Esophagus squamous epithelium (tissue), 5 donors: ENCODE measurements at regions not wholly inside any gene's neighbourhood (a gene's known extent, or its start where the extent isn't known, plus 50 kb on each side); places are given as distances from the start of the nearest gene placed in this dataset.

Experiments used
- DNase-seq: peaks from one replicate; lab custom pipeline; 2025; lab: John Stamatoyannopoulos, UW
- H3K27ac ChIP-seq, 4 donors: fragments of 200-600 bp; sonication (generic); one replicate each; pipeline ENCODE4 v1.5.1; 2016 to 2019; ENCODE audit warnings: mild to moderate bottlenecking in 1 of 4
- H3K27me3 ChIP-seq, 4 donors: fragments of 200-600 bp; sonication (generic); 1 replicate in 3 of 4; 2 replicates in 1 of 4; pipeline versions ENCODE4 v1.5.1 to v1.6.0; 2017 to 2021; ENCODE audit warnings: antibody characterized with exemption in 1 of 4
- H3K36me3 ChIP-seq, 3 donors: fragments of 200-600 bp; sonication (generic); one replicate each; pipeline ENCODE4 v1.5.1; 2016 to 2019
- H3K4me1 ChIP-seq, 3 donors: fragments of 200-600 bp; sonication (generic); one replicate each; pipeline ENCODE4 v1.5.1; 2017 to 2019
- H3K4me3 ChIP-seq, 4 donors: fragments of 200-600 bp; sonication (generic); 1 replicate in 3 of 4; 2 replicates in 1 of 4; pipeline ENCODE4 v1.5.1; 2016 to 2019; ENCODE audit warnings: mild to moderate bottlenecking in 2 of 4, moderate library complexity in 1 of 4
- H3K9me3 ChIP-seq, 3 donors: fragments of 200-600 bp; sonication (generic); one replicate each; pipeline ENCODE4 v1.5.1; 2016 to 2019
- CTCF ChIP-seq, 6 experiments: fragments of 450-650 bp in 4 of 6; fragments of 200-600 bp in 2 of 6; sonication (generic) in 2 of 6; IDR thresholded peaks; one replicate each; pipeline ENCODE4 v1.5.1; 2016 to 2019; ENCODE audit warnings: antibody characterized with exemption in 6 of 6, mild to moderate bottlenecking in 4 of 6, moderate library complexity in 4 of 6
- POLR2A ChIP-seq, 4 donors: fragments of 450-650 bp; IDR thresholded peaks; one replicate each; pipeline ENCODE4 v1.6.1; 2017; ENCODE audit warnings: antibody characterized with exemption in 4 of 4, mild to moderate bottlenecking in 4 of 4, moderate library complexity in 3 of 4
- WGBS, 2 donors: methylation state at CpG; one replicate each; pipeline ENCODE4 v1.1.5; 2018; 5-methylcytosine and 5-hydroxymethylcytosine counted together
- intact Hi-C: fragments of 100-400 bp; cut with DNase I; formaldehyde crosslinking; loops from one replicate; pipeline ENCODE4 v1.15.0; 2022
- donor health status: DM: yes; HTN: yes; CAD: no.

- WGBS, 2 donors, result 43 to 69% methylated on average over 2 of the region's 2 CpGs
- DNase-seq, result no peak
- Histone ChIP-seq H3K36me3 (no peaks in the 10 kb centered on the region), H3K27ac (no peak overlapping the region), H3K4me3 (no peak overlapping the region), H3K4me1 (no peaks in the 10 kb centered on the region), H3K9me3 (no peaks in the 10 kb centered on the region), H3K27me3 (no peaks in the 10 kb centered on the region)
- TF ChIP-seq POLR2A (IDR thresholded peaks at IDR 0.05) (no peak), CTCF (IDR thresholded peaks at IDR 0.05) (no peak)
- intact Hi-C loops, result no loop called here
These were observed 78.6 kb upstream of the RAI2 start for GRCh38 chrX:17939724-17940123.

- intact Hi-C loops, result no loop called here
These were observed 72.8 kb upstream of the RAI2 start for GRCh38 chrX:17933856-17934255.

GRCh38 chrX:17932781-17933180, 71.7 kb upstream of the RAI2 start:
- Histone ChIP-seq H3K9me3 (no peaks in the 10 kb centered on the region), H3K27ac (no peak overlapping the region), H3K4me3 (no peak overlapping the region), H3K36me3 (no peaks in the 10 kb centered on the region), H3K27me3 (no peaks in the 10 kb centered on the region), H3K4me1 (no peaks in the 10 kb centered on the region)
- 71 to 82% methylated on average over 4 of the region's 4 CpGs for WGBS, 2 donors
- DNase-seq, result no peak
- intact Hi-C loops, result no loop called here
- TF ChIP-seq POLR2A (IDR thresholded peaks at IDR 0.05), result no peak
- TF ChIP-seq CTCF (IDR thresholded peaks at IDR 0.05), result no peak

More at GRCh38 chrX:17933856-17934255, 72.8 kb upstream of the RAI2 start:
- H3K27me3 ChIP-seq, result no peaks in the 10 kb centered on the region
- no peak overlapping the region for H3K4me3 ChIP-seq
- 33 to 54% methylated on average over 2 to 3 of the region's 3 CpGs for WGBS, 2 donors
- no peaks in the 10 kb centered on the region for H3K36me3 ChIP-seq
- DNase-seq, result no peak
- H3K4me1 ChIP-seq, result no peaks in the 10 kb centered on the region
- no peak for TF ChIP-seq CTCF (IDR thresholded peaks at IDR 0.05)
- no peak for TF ChIP-seq POLR2A (IDR thresholded peaks at IDR 0.05)
- H3K27ac ChIP-seq, result no peak overlapping the region
- H3K9me3 ChIP-seq, result no peaks in the 10 kb centered on the region

- no peak for DNase-seq
- Histone ChIP-seq H3K4me3 (no peak overlapping the region), H3K27ac (no peak overlapping the region), H3K9me3 (no peaks in the 10 kb centered on the region), H3K36me3 (no peaks in the 10 kb centered on the region), H3K4me1 (no peaks in the 10 kb centered on the region), H3K27me3 (no peaks in the 10 kb centered on the region)
- WGBS, 2 donors, result 67 to 73% methylated on average over 3 to 4 of the region's 7 CpGs
- intact Hi-C loops, result no loop called here
- no peak for TF ChIP-seq POLR2A (IDR thresholded peaks at IDR 0.05)
- TF ChIP-seq CTCF (IDR thresholded peaks at IDR 0.05), result no peak
These were observed 70.8 kb upstream of the RAI2 start for GRCh38 chrX:17931855-17932254.

GRCh38 chrX:17930850-17931249, 69.8 kb upstream of the RAI2 start:
- no peaks in the 10 kb centered on the region for H3K36me3 ChIP-seq
- no peaks in the 10 kb centered on the region for H3K9me3 ChIP-seq
- 45 to 53% methylated on average over 2 to 4 of the region's 4 CpGs for WGBS, 2 donors
- no peaks in the 10 kb centered on the region for H3K4me1 ChIP-seq
- TF ChIP-seq POLR2A (IDR thresholded peaks at IDR 0.05), result no peak
- TF ChIP-seq CTCF (IDR thresholded peaks at IDR 0.05), result no peak
- no peaks in the 10 kb centered on the region for H3K27me3 ChIP-seq
- H3K4me3 ChIP-seq, result no peak overlapping the region
- H3K27ac ChIP-seq, result no peak overlapping the region
- intact Hi-C loops, result no loop called here
- DNase-seq, result no peak
